ENCODE measurements at regions not wholly inside any gene's neighbourhood (a gene's known extent, or its start where the extent isn't known, plus 50 kb on each side); places are given as distances from the start of the nearest gene placed in this dataset.

DNA sequence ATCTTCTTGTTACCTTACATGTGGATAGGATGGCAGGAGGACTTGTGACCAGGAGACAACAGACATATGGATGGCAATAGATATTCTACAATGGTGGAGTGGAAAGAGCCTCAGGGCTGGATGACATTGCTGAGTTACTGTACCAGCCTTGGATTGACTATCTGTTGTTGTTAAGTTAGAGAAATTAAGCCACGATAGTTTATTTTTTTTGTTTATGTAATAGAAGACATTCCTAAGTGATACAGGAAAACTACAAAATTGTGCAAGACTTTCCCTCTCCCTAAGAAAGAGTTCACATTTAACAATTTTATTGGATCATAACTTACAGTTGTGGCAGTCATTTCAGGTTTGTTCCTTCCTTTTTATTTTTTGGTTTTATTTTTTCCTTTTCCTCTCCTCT lies 230.7 kb upstream of the CACNA2D1 start:
- Histone ChIP-seq H3K4me3 (no peak overlapping the region), H3K27me3 (replicated peaks in 1 of 2; ENCODE audit: control insufficient read depth in 2 of 2, insufficient read depth in 2 of 2, low read length in 1 of 2) (no peaks in the 10 kb centered on the region), H3K4me2 (ENCODE audit: control insufficient read depth, insufficient read depth) (no peak overlapping the region), H3K4me1 (ENCODE audit: control insufficient read depth, insufficient read depth, low read length) (no peaks in the 10 kb centered on the region), H3K9me3 (replicated peaks; ENCODE audit: control insufficient read depth, insufficient read depth, low read length) (no peaks in the 10 kb centered on the region), H3K36me3 (ENCODE audit: control insufficient read depth in 2 of 2, insufficient read depth in 2 of 2, low read length in 1 of 2) (no peaks in the 10 kb centered on the region), H3K27ac (ENCODE audit: control insufficient read depth, insufficient read depth) (no peak overlapping the region), H2AFZ (ENCODE audit: control insufficient read depth, low read depth, low read length) (no peak overlapping the region), H4K20me1 (ENCODE audit: control insufficient read depth, insufficient read depth) (no peaks in the 10 kb centered on the region), H3K9ac (ENCODE audit: control insufficient read depth, insufficient read depth, low read length) (no peak overlapping the region), H3K79me2 (ENCODE audit: control insufficient read depth, insufficient read depth, low read length) (no peaks in the 10 kb centered on the region)
- ChIA-PET CTCF (interaction anchor here (0.8 to 1.5 kb wide), 2 partner anchors 52 to 680 kb away, joined by 4 read pairs; no protein-coding TSS in a partner anchor), POLR2A (no interaction called here), RAD21 (ENCODE audit: unreplicated experiment) (interaction anchor here (0.6 kb wide), 1 partner anchor 441 kb away, joined by 5 read pairs; no protein-coding TSS in a partner anchor), SMC1A (ENCODE audit: uncharacterized antibody, unreplicated experiment) (interaction anchor here (1.3 to 1.4 kb wide), 2 partner anchors 14 to 16 kb away, joined by 3 read pairs; no protein-coding TSS in a partner anchor)
- no peak for TF ChIP-seq POLR2A (IDR thresholded peaks at IDR 0.05; ENCODE audit: low read depth, low read length)
- ATAC-seq (no peak), FAIRE-seq (no peak), DNase-seq (ENCODE audit: low read depth, low spot score) (no peak)
- no TSS peak for BruUV-seq (replicated peaks)
- 93% methylated on average over 1 of the region's 1 CpG for WGBS (ENCODE audit: insufficient coverage, insufficient replicate concordance, low lambda C conversion rate, missing lambda C conversion rate)
- in situ Hi-C loops (cut with MboI) (no loop called here), intact Hi-C loops (cut with micrococcal nuclease; ENCODE audit: unreplicated experiment) (no loop called here)

GRCh38 chr7:82672078-82672477 lies 228.5 kb upstream of the CACNA2D1 start:
- no peak for DNase-seq (ENCODE audit: low read depth, low spot score)
- intact Hi-C loops (cut with micrococcal nuclease; ENCODE audit: unreplicated experiment), result no loop called here
- in situ Hi-C loops (cut with MboI), result no loop called here
- no peak overlapping the region for H3K4me3 ChIP-seq
- ChIA-PET CTCF (no interaction called here), SMC1A (ENCODE audit: uncharacterized antibody, unreplicated experiment) (no interaction called here), POLR2A (no interaction called here), RAD21 (ENCODE audit: unreplicated experiment) (no interaction called here)
- H3K27me3 ChIP-seq (replicated peaks in 1 of 2; ENCODE audit: control insufficient read depth in 2 of 2, insufficient read depth in 2 of 2, low read length in 1 of 2), result no peaks in the 10 kb centered on the region
- no peak overlapping the region for H3K9ac ChIP-seq (ENCODE audit: control insufficient read depth, insufficient read depth, low read length)
- H2AFZ ChIP-seq (ENCODE audit: control insufficient read depth, low read depth, low read length), result no peak overlapping the region
- no peak for ATAC-seq
- 47% methylated on average over 2 of the region's 2 CpGs for WGBS (ENCODE audit: insufficient coverage, insufficient replicate concordance, low lambda C conversion rate, missing lambda C conversion rate)
- H3K79me2 ChIP-seq (ENCODE audit: control insufficient read depth, insufficient read depth, low read length), result no peaks in the 10 kb centered on the region
- no peak overlapping the region for H3K27ac ChIP-seq (ENCODE audit: control insufficient read depth, insufficient read depth)
- no peak for FAIRE-seq
- H3K4me1 ChIP-seq (ENCODE audit: control insufficient read depth, insufficient read depth, low read length), result no peaks in the 10 kb centered on the region
- H4K20me1 ChIP-seq (ENCODE audit: control insufficient read depth, insufficient read depth), result no peaks in the 10 kb centered on the region
- no TSS peak for BruUV-seq (replicated peaks)
- H3K9me3 ChIP-seq (replicated peaks; ENCODE audit: control insufficient read depth, insufficient read depth, low read length), result no peaks in the 10 kb centered on the region
- no peaks in the 10 kb centered on the region for H3K36me3 ChIP-seq (ENCODE audit: control insufficient read depth in 2 of 2, insufficient read depth in 2 of 2, low read length in 1 of 2)
- H3K4me2 ChIP-seq (ENCODE audit: control insufficient read depth, insufficient read depth), result no peak overlapping the region
- TF ChIP-seq SP1 (IDR thresholded peaks at IDR 0.05; ENCODE audit: low read depth, low read length), result no peak
- no peak for TF ChIP-seq IKZF2 (IDR thresholded peaks at IDR 0.05)
- TF ChIP-seq NR2F1 (conservative IDR thresholded peaks at IDR 0.05), result no peak
- TF ChIP-seq NFYA (IDR thresholded peaks at IDR 0.05; ENCODE audit: borderline replicate concordance, low read depth, low read length), result no peak
- TF ChIP-seq, protein P1, sequence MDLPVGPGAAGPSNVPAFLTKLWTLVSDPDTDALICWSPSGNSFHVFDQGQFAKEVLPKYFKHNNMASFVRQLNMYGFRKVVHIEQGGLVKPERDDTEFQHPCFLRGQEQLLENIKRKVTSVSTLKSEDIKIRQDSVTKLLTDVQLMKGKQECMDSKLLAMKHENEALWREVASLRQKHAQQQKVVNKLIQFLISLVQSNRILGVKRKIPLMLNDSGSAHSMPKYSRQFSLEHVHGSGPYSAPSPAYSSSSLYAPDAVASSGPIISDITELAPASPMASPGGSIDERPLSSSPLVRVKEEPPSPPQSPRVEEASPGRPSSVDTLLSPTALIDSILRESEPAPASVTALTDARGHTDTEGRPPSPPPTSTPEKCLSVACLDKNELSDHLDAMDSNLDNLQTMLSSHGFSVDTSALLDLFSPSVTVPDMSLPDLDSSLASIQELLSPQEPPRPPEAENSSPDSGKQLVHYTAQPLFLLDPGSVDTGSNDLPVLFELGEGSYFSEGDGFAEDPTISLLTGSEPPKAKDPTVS (IDR thresholded peaks at IDR 0.05; ENCODE audit: low read depth, low read length), result no peak
- no peak for TF ChIP-seq CEBPZ (IDR thresholded peaks at IDR 0.05; ENCODE audit: low read depth, low read length)
- TF ChIP-seq, protein P2, sequence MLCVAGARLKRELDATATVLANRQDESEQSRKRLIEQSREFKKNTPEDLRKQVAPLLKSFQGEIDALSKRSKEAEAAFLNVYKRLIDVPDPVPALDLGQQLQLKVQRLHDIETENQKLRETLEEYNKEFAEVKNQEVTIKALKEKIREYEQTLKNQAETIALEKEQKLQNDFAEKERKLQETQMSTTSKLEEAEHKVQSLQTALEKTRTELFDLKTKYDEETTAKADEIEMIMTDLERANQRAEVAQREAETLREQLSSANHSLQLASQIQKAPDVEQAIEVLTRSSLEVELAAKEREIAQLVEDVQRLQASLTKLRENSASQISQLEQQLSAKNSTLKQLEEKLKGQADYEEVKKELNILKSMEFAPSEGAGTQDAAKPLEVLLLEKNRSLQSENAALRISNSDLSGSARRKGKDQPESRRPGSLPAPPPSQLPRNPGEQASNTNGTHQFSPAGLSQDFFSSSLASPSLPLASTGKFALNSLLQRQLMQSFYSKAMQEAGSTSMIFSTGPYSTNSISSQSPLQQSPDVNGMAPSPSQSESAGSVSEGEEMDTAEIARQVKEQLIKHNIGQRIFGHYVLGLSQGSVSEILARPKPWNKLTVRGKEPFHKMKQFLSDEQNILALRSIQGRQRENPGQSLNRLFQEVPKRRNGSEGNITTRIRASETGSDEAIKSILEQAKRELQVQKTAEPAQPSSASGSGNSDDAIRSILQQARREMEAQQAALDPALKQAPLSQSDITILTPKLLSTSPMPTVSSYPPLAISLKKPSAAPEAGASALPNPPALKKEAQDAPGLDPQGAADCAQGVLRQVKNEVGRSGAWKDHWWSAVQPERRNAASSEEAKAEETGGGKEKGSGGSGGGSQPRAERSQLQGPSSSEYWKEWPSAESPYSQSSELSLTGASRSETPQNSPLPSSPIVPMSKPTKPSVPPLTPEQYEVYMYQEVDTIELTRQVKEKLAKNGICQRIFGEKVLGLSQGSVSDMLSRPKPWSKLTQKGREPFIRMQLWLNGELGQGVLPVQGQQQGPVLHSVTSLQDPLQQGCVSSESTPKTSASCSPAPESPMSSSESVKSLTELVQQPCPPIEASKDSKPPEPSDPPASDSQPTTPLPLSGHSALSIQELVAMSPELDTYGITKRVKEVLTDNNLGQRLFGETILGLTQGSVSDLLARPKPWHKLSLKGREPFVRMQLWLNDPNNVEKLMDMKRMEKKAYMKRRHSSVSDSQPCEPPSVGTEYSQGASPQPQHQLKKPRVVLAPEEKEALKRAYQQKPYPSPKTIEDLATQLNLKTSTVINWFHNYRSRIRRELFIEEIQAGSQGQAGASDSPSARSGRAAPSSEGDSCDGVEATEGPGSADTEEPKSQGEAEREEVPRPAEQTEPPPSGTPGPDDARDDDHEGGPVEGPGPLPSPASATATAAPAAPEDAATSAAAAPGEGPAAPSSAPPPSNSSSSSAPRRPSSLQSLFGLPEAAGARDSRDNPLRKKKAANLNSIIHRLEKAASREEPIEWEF (IDR thresholded peaks at IDR 0.05; ENCODE audit: insufficient replicate concordance, low read depth, low read length), result no peak
